HFF-Myc (cell line): ENCODE measurements at regions not wholly inside any gene's neighbourhood (a gene's known extent, or its start where the extent isn't known, plus 50 kb on each side); places are given as distances from the start of the nearest gene placed in this dataset.

Source experiments
- DNase-seq: peaks from one replicate; pipeline ENCODE4 v3.0.0-alpha.2; 2011; ENCODE audit warnings: low read depth; ENCODE audit errors: extremely low read depth
- H3K4me3 ChIP-seq: replicated peaks from 2 replicates; pipeline ENCODE4 v1.5.1; 2011; ENCODE audit warnings: low read depth, mild to moderate bottlenecking, control low read depth, low read length
- TF ChIP-seq, protein P1 (sequence below): IDR thresholded peaks from 2 replicates; pipeline ENCODE4 v1.5.1; 2012; ENCODE audit warnings: mild to moderate bottlenecking, low read depth, low read length, control low read depth; ENCODE audit errors: missing control alignments

- TF ChIP-seq, protein P1, sequence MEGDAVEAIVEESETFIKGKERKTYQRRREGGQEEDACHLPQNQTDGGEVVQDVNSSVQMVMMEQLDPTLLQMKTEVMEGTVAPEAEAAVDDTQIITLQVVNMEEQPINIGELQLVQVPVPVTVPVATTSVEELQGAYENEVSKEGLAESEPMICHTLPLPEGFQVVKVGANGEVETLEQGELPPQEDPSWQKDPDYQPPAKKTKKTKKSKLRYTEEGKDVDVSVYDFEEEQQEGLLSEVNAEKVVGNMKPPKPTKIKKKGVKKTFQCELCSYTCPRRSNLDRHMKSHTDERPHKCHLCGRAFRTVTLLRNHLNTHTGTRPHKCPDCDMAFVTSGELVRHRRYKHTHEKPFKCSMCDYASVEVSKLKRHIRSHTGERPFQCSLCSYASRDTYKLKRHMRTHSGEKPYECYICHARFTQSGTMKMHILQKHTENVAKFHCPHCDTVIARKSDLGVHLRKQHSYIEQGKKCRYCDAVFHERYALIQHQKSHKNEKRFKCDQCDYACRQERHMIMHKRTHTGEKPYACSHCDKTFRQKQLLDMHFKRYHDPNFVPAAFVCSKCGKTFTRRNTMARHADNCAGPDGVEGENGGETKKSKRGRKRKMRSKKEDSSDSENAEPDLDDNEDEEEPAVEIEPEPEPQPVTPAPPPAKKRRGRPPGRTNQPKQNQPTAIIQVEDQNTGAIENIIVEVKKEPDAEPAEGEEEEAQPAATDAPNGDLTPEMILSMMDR = no peak
- no peak overlapping the region for H3K4me3 ChIP-seq
- DNase-seq = no peak
These were observed 785.0 kb downstream of the PDCD6IP start for GRCh38 chr3:34583451-34583850.

- TF ChIP-seq, protein P1 = no peak
- no peak overlapping the region for H3K4me3 ChIP-seq
- no peak for DNase-seq
These were observed 786.5 kb downstream of the PDCD6IP start for GRCh38 chr3:34584971-34585370.

- no peak overlapping the region for H3K4me3 ChIP-seq
- TF ChIP-seq, protein P1 = no peak
- no peak for DNase-seq
These were observed 801.2 kb downstream of the PDCD6IP start for GRCh38 chr3:34599595-34599994.

DNA sequence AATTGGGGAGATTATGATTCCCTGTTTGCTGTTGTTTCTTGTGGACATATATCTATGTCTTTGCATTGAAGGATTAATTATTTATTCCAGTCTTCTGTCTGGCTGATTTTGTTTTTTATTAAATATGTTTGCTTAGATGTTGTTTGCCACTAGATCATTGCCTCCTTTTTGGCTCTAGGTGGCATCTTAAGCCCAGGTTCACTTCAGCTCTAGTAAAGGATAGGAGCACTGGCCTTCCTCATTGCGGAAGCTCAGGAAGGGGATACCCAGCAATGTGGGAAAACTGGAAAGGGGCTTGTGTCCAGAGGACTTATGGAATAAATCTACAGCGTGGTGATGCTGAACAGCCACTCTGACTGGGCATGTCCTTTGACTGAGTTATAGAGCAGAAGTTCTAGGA is 821.6 kb downstream of the PDCD6IP start:
- TF ChIP-seq, protein P1 = no peak
- no peak overlapping the region for H3K4me3 ChIP-seq
- DNase-seq = no peak

DNA sequence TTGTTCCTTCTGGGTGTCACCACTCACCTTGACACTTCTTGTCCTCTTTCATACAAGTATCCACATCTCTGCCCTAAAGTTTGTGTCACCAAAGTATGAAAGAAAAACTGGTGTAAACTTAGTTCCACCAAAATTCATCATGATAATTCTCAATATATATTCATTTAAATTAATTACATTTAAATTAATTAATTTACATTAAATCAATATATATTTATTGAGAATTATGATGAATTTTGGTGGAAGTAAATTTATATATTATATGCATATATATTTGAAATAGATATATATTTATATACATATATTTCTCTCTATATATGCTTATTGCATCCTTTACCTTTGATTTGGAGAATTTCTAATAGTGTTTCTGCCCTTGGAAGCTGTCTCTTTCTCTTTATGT is 828.3 kb downstream of the PDCD6IP start:
- H3K4me3 ChIP-seq = no peak overlapping the region
- no peak for DNase-seq
- TF ChIP-seq, protein P1 = no peak

DNA sequence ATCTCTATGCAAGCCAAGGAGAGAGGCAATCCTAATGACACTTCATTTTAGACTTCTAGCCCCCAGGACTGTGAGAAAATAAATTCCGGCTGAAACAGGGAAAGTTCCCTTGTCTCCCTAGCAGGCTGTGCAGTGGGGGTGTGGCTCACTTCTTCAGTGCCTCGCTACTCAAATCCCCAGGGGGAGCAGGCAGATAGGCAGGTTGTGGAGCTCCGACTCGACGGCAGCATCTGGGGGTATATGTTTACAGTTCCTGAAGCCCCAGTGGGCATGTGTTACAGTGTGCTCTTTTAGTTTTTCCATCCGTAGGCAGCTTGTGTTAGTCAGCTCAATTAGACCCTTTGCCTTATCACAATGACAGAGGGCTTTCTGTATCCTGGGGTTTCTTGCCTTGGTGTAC is 836.5 kb downstream of the PDCD6IP start:
- TF ChIP-seq, protein P1 = no peak
- H3K4me3 ChIP-seq = no peak overlapping the region
- no peak for DNase-seq

DNA sequence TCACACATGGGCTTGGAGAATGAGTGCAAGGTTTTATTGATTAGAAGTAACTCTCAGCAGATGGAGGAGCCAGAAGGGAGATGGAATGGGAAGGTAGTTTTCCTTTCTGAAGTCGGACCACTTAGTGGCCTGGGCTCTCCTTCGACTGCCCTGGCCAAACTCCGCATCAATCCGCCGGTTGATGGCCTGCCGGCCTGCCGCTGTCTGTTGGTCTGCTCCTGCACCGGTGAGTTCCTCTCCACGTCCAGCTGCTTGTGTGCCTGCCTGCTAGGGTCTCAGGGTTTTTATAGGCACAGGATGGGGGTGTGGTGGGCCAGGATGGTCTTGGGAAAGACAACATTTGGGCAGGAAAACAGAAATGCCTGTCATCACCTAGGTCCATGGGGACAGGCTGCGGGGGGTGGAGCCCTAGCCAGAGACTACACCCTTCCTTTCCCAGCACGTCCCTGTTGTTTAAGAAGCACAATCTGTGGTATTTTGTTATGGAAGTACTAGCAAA is 837.0 kb downstream of the PDCD6IP start:
- TF ChIP-seq, protein P1 = no peak
- no peak for DNase-seq
- H3K4me3 ChIP-seq = no peak overlapping the region
